ENCODE measurements at regions not wholly inside any gene's neighbourhood (a gene's known extent, or its start where the extent isn't known, plus 50 kb on each side); places are given as distances from the start of the nearest gene placed in this dataset.

- no peak for TF ChIP-seq CTCF (IDR thresholded peaks at IDR 0.05; ENCODE audit: insufficient read depth, missing control alignments)
- FAIRE-seq (no peak), DNase-seq (ENCODE audit: insufficient read length, low spot score) (no peak)
These were observed 252.6 kb downstream of the SLITRK5 start for GRCh38 chr13:87923753-87924152.

GRCh38 chr13:87925006-87925405 lies 253.8 kb downstream of the SLITRK5 start:
- TF ChIP-seq CTCF (IDR thresholded peaks at IDR 0.05; ENCODE audit: insufficient read depth, missing control alignments), result no peak
- FAIRE-seq, result no peak
- DNase-seq (ENCODE audit: insufficient read length, low spot score), result no peak

- DNase-seq (ENCODE audit: insufficient read length, low spot score) (no peak), FAIRE-seq (no peak)
- no peak for TF ChIP-seq CTCF (IDR thresholded peaks at IDR 0.05; ENCODE audit: insufficient read depth, missing control alignments)
These were observed 269.6 kb downstream of the SLITRK5 start for GRCh38 chr13:87940776-87941175.

GRCh38 chr13:87941226-87941625 lies 270.1 kb downstream of the SLITRK5 start:
- no peak for FAIRE-seq
- no peak for DNase-seq (ENCODE audit: insufficient read length, low spot score)
- TF ChIP-seq CTCF (IDR thresholded peaks at IDR 0.05; ENCODE audit: insufficient read depth, missing control alignments), result no peak

GRCh38 chr13:87942205-87942604 lies 271.0 kb downstream of the SLITRK5 start:
- TF ChIP-seq CTCF (IDR thresholded peaks at IDR 0.05; ENCODE audit: insufficient read depth, missing control alignments), result no peak
- DNase-seq (ENCODE audit: insufficient read length, low spot score), result no peak
- FAIRE-seq, result no peak

GRCh38 chr13:87944038-87944437 lies 272.9 kb downstream of the SLITRK5 start:
- DNase-seq (ENCODE audit: insufficient read length, low spot score) (no peak), FAIRE-seq (no peak)
- TF ChIP-seq CTCF (IDR thresholded peaks at IDR 0.05; ENCODE audit: insufficient read depth, missing control alignments), result no peak

GRCh38 chr13:87952377-87952776 lies 281.2 kb downstream of the SLITRK5 start:
- no peak for FAIRE-seq
- no peak for TF ChIP-seq CTCF (IDR thresholded peaks at IDR 0.05; ENCODE audit: insufficient read depth, missing control alignments)
- no peak for DNase-seq (ENCODE audit: insufficient read length, low spot score)
